DND-41 (cell line): ENCODE measurements at regions not wholly inside any gene's neighbourhood (a gene's known extent, or its start where the extent isn't known, plus 50 kb on each side); places are given as distances from the start of the nearest gene placed in this dataset.
A peak's percentile ranks its signal among the peaks of the same experiment; 100 is the strongest.

Experiments
- ATAC-seq: fragments of 200-7000 bp; cut with Tn5 transposase; 3 replicates; pipeline ENCODE4 v1.9.1; 2021; ENCODE audit warnings: low read depth; ENCODE audit not compliant: insufficient read depth
- DNase-seq: peaks from one replicate; pipeline ENCODE4 v3.0.0-alpha.2; 2020
- H2AFZ ChIP-seq: 2 replicates; pipeline ENCODE4 v1.6.0; 2012; ENCODE audit warnings: low read depth, low read length
- H3K27ac ChIP-seq: 2 replicates; pipeline ENCODE4 v1.5.1; 2012; ENCODE audit warnings: low read length, inconsistent platforms
- H3K27me3 ChIP-seq: fragments of 200-600 bp; sonication (generic); 2 replicates; pipeline ENCODE4 v1.6.0; 2012; ENCODE audit warnings: low read length, mild to moderate bottlenecking, inconsistent platforms; ENCODE audit not compliant: insufficient read depth, poor library complexity
- H3K36me3 ChIP-seq: 2 replicates; pipeline ENCODE4 v1.5.1; 2012; ENCODE audit warnings: low read length, inconsistent platforms; ENCODE audit not compliant: insufficient read depth
- H3K4me1 ChIP-seq: 2 replicates; pipeline ENCODE4 v1.5.1; 2012; ENCODE audit warnings: mild to moderate bottlenecking, low read length; ENCODE audit not compliant: insufficient read depth
- H3K4me2 ChIP-seq: 2 replicates; pipeline ENCODE4 v1.6.0; 2012; ENCODE audit warnings: mild to moderate bottlenecking, moderate library complexity, low read length, inconsistent platforms; ENCODE audit not compliant: insufficient read depth
- H3K4me3 ChIP-seq, 2 experiments: fragments of 200-600 bp in 1 of 2; shearing (Covaris generic) in 1 of 2; 2 replicates each; pipeline ENCODE4 v1.5.1; 2012 to 2016; ENCODE audit warnings: inconsistent platforms in 2 of 2, low read length in 2 of 2, mild to moderate bottlenecking in 2 of 2, low read depth in 1 of 2, moderate library complexity in 1 of 2
- H3K79me2 ChIP-seq: 2 replicates; pipeline ENCODE4 v1.6.0; 2012; ENCODE audit warnings: low read length, inconsistent platforms; ENCODE audit not compliant: insufficient read depth
- H3K9ac ChIP-seq: 2 replicates; pipeline ENCODE4 v1.6.0; 2012; ENCODE audit warnings: low read depth, mild to moderate bottlenecking, inconsistent platforms, low read length, moderate library complexity
- H3K9me3 ChIP-seq: 2 replicates; pipeline ENCODE4 v1.5.1; 2012; ENCODE audit warnings: low read length, moderate library complexity, mild to moderate bottlenecking, inconsistent platforms; ENCODE audit not compliant: insufficient read depth, severe bottlenecking
- H4K20me1 ChIP-seq: 2 replicates; pipeline ENCODE4 v1.6.0; 2012; ENCODE audit warnings: low read length; ENCODE audit not compliant: insufficient read depth
- EZH2 ChIP-seq: IDR thresholded peaks from 3 replicates; pipeline ENCODE4 v1.6.1; 2012; ENCODE audit warnings: borderline replicate concordance, low read depth, mild to moderate bottlenecking, moderate library complexity, low read length, inconsistent platforms; ENCODE audit not compliant: severe bottlenecking
- TF ChIP-seq, protein P1 (sequence below): IDR thresholded peaks from 2 replicates; pipeline ENCODE4 v1.5.1; 2012; ENCODE audit warnings: borderline replicate concordance, low read length, moderate library complexity, mild to moderate bottlenecking; ENCODE audit not compliant: poor library complexity, severe bottlenecking; ENCODE audit errors: extremely low read depth

DNA sequence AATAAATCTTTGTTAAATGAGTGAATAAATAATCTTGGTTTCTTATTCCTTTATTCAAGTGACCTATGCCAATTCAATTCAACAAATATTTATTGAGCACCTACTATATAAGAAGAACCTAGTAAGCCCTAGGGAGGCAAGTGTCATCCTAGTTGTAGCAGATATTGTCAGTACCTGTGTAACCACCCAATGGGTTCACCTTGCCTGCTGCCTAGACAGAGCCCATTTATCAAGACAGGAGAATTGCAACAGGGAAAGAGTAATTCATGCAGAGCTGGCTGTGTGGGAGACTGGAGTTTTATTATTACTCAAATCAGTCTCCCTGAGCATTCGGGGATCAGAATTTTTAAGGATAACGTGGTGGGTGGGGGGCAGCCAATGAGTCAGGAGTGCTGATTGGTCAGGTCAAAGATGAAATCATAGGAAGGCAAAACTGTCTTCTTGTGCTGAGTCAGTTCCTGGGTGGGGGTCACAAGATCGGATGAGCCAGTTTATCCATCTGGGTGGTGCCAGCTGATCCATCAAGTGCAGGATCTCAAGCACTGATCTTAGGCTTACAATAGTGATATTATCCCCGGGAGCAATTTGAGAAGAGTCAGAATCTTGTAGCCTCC is 53.8 kb upstream of the KCNA3 start:
- Histone ChIP-seq H3K27ac (no peak overlapping the region), H3K9ac (no peak overlapping the region), H3K4me1 (peaks cover 21% of the 10 kb centered on the region), H3K36me3 (no peaks in the 10 kb centered on the region), H3K79me2 (no peaks in the 10 kb centered on the region), H3K27me3 (no peaks in the 10 kb centered on the region), H3K4me3 (no peak overlapping the region), H3K9me3 (no peaks in the 10 kb centered on the region), H2AFZ (no peak overlapping the region), H3K4me2 (no peak overlapping the region), H4K20me1 (no peaks in the 10 kb centered on the region)
- TF ChIP-seq EZH2 = no peak
- TF ChIP-seq, protein P1, sequence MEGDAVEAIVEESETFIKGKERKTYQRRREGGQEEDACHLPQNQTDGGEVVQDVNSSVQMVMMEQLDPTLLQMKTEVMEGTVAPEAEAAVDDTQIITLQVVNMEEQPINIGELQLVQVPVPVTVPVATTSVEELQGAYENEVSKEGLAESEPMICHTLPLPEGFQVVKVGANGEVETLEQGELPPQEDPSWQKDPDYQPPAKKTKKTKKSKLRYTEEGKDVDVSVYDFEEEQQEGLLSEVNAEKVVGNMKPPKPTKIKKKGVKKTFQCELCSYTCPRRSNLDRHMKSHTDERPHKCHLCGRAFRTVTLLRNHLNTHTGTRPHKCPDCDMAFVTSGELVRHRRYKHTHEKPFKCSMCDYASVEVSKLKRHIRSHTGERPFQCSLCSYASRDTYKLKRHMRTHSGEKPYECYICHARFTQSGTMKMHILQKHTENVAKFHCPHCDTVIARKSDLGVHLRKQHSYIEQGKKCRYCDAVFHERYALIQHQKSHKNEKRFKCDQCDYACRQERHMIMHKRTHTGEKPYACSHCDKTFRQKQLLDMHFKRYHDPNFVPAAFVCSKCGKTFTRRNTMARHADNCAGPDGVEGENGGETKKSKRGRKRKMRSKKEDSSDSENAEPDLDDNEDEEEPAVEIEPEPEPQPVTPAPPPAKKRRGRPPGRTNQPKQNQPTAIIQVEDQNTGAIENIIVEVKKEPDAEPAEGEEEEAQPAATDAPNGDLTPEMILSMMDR = no peak
- DNase-seq = no peak
- no peak for ATAC-seq

DNA sequence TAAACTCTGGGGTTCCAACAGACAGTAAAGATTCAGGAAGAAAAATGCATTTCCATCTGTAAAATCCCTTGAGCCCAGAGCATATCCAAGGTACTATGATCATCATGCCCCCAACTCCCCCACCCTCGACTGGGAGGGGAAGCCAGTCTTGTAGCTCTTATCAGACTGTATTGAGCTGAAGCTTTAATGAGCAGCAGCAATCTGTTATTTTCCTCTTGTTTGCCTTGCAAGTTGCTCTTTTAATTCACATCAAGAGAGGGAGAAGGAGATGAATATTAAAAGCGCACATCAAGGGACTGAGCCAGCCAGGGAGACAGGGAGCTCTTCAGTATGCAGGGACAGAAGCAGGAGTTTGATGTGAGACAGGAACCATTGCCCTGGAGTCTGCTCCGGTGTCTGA is 52.5 kb upstream of the KCNA3 start:
- H3K27ac ChIP-seq = no peak overlapping the region
- peaks cover 21% of the 10 kb centered on the region for H3K4me1 ChIP-seq
- H3K9me3 ChIP-seq = no peaks in the 10 kb centered on the region
- peak overlapping the region in 1 of 2 experiments; percentile 34; a peak in 1 of 4 replicates for H3K4me3 ChIP-seq
- H3K9ac ChIP-seq = 0 out of 2 replicates have a peak overlapping the region, but pooled peaks have one; percentile 5
- no peak for DNase-seq
- H3K4me2 ChIP-seq = peak overlapping the region; percentile 55
- H3K27me3 ChIP-seq = no peaks in the 10 kb centered on the region
- no peaks in the 10 kb centered on the region for H3K79me2 ChIP-seq
- H2AFZ ChIP-seq = peak overlapping the region; percentile 40
- TF ChIP-seq, protein P1 = no peak
- TF ChIP-seq EZH2 = no peak
- no peaks in the 10 kb centered on the region for H3K36me3 ChIP-seq
- H4K20me1 ChIP-seq = no peaks in the 10 kb centered on the region
- ATAC-seq = 0 out of 3 replicates have a peak, but pooled peaks have one; percentile 22

- Histone ChIP-seq H3K27me3 (no peaks in the 10 kb centered on the region), H3K27ac (no peak overlapping the region), H3K4me3 (0 out of 4 replicates have a peak overlapping the region, but pooled peaks of 1 of the 2 experiments have one; percentile 34), H3K79me2 (no peaks in the 10 kb centered on the region), H3K9ac (no peak overlapping the region), H3K4me2 (peak overlapping the region; percentile 55), H3K9me3 (no peaks in the 10 kb centered on the region), H4K20me1 (no peaks in the 10 kb centered on the region), H3K36me3 (no peaks in the 10 kb centered on the region), H2AFZ (peak overlapping the region; percentile 40; the same call in 1 of the 2 replicates), H3K4me1 (peaks cover 21% of the 10 kb centered on the region)
- no peak for DNase-seq
- TF ChIP-seq, protein P1 = no peak
- no peak for TF ChIP-seq EZH2
- peak; percentile 68 for ATAC-seq
Observed at GRCh38 chr1:110726755-110727154, 52.0 kb upstream of the KCNA3 start.
